ENCODE measurements at regions not wholly inside any gene's neighbourhood (a gene's known extent, or its start where the extent isn't known, plus 50 kb on each side); places are given as distances from the start of the nearest gene placed in this dataset.

DNA sequence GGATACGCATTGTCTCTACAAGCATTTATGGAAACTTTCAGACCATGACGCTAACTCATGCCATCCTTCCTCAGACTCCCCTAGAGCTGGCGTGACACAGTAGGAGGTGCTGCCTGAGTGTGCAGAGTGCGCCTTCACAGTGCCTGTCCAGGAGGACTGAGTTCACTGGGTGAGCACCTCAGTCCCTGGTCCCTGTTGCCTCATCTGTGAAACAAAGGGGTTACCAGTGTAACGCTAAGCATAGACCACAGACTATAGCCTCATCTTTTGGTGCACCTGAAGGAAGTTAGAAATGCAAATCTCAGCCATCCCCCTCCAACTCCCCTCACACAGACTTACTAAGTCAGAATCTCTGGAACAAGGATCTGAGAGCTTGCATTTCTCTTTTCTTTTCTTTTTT is 142.8 kb downstream of the TMEM17 start:
- no peak overlapping the region for H3K4me3 ChIP-seq (ENCODE audit: low read depth, low read length)
- CTCF ChIA-PET: interaction anchor here (1.3 kb wide), 1 partner anchor 370 kb away, joined by 3 read pairs; no protein-coding TSS in a partner anchor
- TF ChIP-seq, protein P1, sequence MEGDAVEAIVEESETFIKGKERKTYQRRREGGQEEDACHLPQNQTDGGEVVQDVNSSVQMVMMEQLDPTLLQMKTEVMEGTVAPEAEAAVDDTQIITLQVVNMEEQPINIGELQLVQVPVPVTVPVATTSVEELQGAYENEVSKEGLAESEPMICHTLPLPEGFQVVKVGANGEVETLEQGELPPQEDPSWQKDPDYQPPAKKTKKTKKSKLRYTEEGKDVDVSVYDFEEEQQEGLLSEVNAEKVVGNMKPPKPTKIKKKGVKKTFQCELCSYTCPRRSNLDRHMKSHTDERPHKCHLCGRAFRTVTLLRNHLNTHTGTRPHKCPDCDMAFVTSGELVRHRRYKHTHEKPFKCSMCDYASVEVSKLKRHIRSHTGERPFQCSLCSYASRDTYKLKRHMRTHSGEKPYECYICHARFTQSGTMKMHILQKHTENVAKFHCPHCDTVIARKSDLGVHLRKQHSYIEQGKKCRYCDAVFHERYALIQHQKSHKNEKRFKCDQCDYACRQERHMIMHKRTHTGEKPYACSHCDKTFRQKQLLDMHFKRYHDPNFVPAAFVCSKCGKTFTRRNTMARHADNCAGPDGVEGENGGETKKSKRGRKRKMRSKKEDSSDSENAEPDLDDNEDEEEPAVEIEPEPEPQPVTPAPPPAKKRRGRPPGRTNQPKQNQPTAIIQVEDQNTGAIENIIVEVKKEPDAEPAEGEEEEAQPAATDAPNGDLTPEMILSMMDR (IDR thresholded peaks at IDR 0.05; ENCODE audit: insufficient read depth, low read length, missing control alignments): no peak
- DNase-seq (ENCODE audit: low read depth, low spot score): no peak
- POLR2A ChIA-PET: no interaction called here

GRCh38 chr2:62362561-62362960 is 143.4 kb downstream of the TMEM17 start:
- TF ChIP-seq, protein P1 (IDR thresholded peaks at IDR 0.05; ENCODE audit: insufficient read depth, low read length, missing control alignments): no peak
- ChIA-PET CTCF (interaction anchor here (1.3 kb wide), 1 partner anchor 369 kb away, joined by 3 read pairs; no protein-coding TSS in a partner anchor), POLR2A (no interaction called here)
- H3K4me3 ChIP-seq (ENCODE audit: low read depth, low read length): no peak overlapping the region
- no peak for DNase-seq (ENCODE audit: low read depth, low spot score)

DNA sequence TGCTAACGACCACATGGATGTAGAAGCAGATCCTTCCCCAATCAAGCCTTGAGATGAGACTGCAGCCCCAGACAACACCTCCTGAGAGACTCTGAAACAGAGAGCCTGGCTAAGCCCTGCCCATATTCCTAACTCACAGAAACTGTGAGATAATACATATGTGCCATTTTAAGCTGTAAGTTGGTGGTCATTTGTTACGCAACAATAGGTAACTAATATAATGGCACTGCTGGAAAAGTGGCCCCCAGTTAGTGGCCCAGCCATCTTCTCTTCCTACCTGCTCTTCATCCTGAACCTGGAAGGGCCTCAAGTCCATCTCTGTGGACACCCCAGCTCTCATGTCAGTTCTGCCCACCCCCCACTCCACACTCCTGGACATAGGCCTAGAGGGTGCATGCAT is 144.0 kb downstream of the TMEM17 start:
- H3K4me3 ChIP-seq (ENCODE audit: low read depth, low read length): no peak overlapping the region
- TF ChIP-seq, protein P1 (IDR thresholded peaks at IDR 0.05; ENCODE audit: insufficient read depth, low read length, missing control alignments): no peak
- ChIA-PET CTCF (no interaction called here), POLR2A (no interaction called here)
- no peak for DNase-seq (ENCODE audit: low read depth, low spot score)

DNA sequence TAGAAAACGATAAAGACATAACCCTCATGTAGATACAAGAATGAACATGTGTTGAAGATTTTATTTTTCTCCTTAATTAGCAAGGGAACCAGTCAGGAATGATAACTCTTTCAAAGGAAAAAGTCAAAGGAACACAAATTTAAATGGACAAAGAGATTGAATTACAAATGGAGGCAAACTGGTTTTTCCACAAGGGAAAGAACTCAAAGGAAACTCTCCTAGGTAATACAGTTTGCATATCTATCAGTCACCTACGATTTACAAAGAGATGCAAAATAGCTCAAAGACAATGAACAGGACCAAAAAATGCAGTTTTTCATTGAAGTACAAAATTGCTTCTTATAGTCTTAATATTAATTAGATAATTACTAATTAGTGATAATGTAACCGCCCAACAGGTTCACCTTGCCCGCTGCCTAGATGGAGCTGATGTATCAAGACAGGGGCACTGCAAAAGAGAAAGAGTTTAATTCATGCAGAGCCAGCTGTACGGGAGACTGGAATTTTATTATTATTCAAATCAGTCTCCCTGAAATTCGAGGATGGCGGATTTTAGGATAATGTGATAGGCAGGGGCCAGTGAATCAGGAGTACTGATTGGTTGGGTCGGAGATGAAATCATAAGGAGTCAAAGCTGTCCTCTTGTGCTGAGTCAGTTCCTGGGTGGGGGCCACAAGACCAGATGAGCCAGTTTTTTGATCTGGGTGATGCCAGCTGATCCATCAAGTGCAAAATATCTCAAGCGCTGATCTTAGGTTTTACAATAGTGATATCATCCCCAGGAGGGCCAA is 151.0 kb downstream of the TMEM17 start:
- DNase-seq (ENCODE audit: low read depth, low spot score): no peak
- ChIA-PET POLR2A (no interaction called here), CTCF (no interaction called here)
- H3K4me3 ChIP-seq (ENCODE audit: low read depth, low read length): no peak overlapping the region
- TF ChIP-seq, protein P1 (IDR thresholded peaks at IDR 0.05; ENCODE audit: insufficient read depth, low read length, missing control alignments): no peak

DNA sequence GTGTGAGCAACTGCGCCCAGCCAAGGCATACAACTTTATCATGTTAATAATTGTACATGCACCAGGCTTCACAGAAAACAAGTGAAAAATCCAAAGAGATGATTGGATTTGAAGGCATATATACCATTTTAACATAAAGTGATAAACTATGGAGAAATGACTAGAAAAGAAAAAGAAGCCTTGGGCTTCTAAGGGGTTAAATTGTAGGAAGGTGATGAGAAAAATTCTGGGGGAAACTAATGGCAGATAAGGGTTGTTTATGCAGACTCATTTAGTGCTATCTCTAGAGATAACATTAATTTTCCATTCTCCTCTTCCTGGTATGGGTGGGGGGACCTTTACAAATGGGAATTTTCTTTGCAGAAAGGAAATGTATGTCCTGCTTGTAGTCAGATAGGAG is 154.0 kb downstream of the TMEM17 start:
- DNase-seq (ENCODE audit: low read depth, low spot score): no peak
- H3K4me3 ChIP-seq (ENCODE audit: low read depth, low read length): no peak overlapping the region
- ChIA-PET CTCF (no interaction called here), POLR2A (no interaction called here)
- TF ChIP-seq, protein P1 (IDR thresholded peaks at IDR 0.05; ENCODE audit: insufficient read depth, low read length, missing control alignments): no peak

DNA sequence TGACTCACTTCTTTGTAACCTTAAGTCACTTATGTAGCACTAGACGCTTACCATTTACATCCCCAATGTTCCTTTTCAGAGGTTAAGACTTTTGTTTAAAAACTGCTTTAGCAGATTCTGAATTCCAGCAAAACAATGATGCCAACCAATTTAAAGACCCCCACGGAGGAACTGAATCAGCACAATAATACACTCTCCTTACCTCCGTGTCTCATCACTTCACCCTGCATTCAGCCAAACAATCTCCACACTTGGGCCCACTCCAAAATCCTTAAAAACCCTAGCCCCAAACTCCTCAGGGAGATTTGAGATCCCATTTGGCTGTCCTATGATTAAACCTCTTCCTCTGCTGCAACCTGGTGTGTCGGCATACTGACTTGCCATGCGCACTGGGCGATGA is 153.9 kb downstream of the B3GNT2 start:
- no peak overlapping the region for H3K4me3 ChIP-seq (ENCODE audit: low read depth, low read length)
- ChIA-PET POLR2A (no interaction called here), CTCF (no interaction called here)
- TF ChIP-seq, protein P1 (IDR thresholded peaks at IDR 0.05; ENCODE audit: insufficient read depth, low read length, missing control alignments): no peak
- DNase-seq (ENCODE audit: low read depth, low spot score): no peak

Data from AG04449 (cell line).